ENCODE measurements at regions not wholly inside any gene's neighbourhood (a gene's known extent, or its start where the extent isn't known, plus 50 kb on each side); places are given as distances from the start of the nearest gene placed in this dataset.

GRCh38 chr2:192687015-192687414 lies 492.3 kb upstream of the TMEFF2 start:
- TF ChIP-seq, protein P1, sequence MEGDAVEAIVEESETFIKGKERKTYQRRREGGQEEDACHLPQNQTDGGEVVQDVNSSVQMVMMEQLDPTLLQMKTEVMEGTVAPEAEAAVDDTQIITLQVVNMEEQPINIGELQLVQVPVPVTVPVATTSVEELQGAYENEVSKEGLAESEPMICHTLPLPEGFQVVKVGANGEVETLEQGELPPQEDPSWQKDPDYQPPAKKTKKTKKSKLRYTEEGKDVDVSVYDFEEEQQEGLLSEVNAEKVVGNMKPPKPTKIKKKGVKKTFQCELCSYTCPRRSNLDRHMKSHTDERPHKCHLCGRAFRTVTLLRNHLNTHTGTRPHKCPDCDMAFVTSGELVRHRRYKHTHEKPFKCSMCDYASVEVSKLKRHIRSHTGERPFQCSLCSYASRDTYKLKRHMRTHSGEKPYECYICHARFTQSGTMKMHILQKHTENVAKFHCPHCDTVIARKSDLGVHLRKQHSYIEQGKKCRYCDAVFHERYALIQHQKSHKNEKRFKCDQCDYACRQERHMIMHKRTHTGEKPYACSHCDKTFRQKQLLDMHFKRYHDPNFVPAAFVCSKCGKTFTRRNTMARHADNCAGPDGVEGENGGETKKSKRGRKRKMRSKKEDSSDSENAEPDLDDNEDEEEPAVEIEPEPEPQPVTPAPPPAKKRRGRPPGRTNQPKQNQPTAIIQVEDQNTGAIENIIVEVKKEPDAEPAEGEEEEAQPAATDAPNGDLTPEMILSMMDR (conservative IDR thresholded peaks at IDR 0.05; ENCODE audit: low read depth, low read length) = no peak
- no peak for TF ChIP-seq EZH2phosphoT487 (IDR thresholded peaks at IDR 0.05; ENCODE audit: borderline replicate concordance, low read length)
- no peak for TF ChIP-seq EZH2 (IDR thresholded peaks at IDR 0.05; ENCODE audit: low read length, unreplicated experiment)
